ENCODE measurements at regions not wholly inside any gene's neighbourhood (a gene's known extent, or its start where the extent isn't known, plus 50 kb on each side); places are given as distances from the start of the nearest gene placed in this dataset.

DNA sequence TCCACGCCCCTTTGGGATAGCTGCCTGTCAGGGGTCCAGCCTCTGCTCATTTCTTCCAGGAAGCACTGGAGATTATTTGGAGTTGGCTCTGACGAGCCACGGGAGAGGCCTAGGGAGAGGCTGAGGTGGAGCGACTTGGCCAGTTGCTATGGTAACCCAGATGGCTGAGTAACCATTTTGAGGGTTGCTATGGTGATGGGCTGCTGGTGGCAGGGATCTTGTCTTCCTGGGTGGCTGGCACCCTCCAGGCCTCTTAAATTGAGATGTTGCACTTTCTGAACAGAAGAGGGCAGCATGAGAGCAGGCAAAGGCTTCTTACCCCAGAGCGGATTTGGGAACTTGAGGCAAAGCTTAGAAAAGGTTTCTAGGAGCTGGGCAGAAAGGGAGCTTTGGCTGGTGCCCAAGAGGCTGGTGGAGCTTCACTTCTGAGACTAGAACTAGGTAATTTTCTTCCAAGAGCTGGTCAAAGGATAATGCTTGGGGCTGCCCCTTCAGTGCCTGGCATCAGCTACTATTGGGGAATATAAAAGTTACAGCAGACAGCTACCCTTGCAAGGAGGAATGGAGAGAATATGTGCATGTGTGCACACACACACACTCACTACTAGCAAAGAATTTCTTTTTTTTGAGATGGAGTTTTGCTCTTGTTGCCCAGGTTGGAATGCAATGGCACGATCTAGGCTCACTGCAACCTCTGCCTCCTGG, 72.5 kb downstream of the NDUFS5 start:
- 7% methylated on average over 6 of the region's 6 CpGs for WGBS (ENCODE audit: insufficient coverage, low coverage, missing lambda C conversion rate)
- intact Hi-C loops (cut with micrococcal nuclease): loop anchor here (1.0 kb wide), 2 partner anchors 160 to 441 kb away; no protein-coding TSS in a partner anchor
- H2AFZ ChIP-seq (ENCODE audit: low read depth, low read length): no peak overlapping the region
- in situ Hi-C loops (cut with MboI): loop anchor here (5.0 kb wide), 1 partner anchor 439 kb away; no protein-coding TSS in a partner anchor
- ChIA-PET CTCF (ENCODE audit: low intra/inter-chr PET ratio) (interaction anchor here (0.6 to 3.2 kb wide), 7 partner anchors 29 to 621 kb away, joined by 3 to 22 read pairs (median 6); no protein-coding TSS in a partner anchor), POLR2A (interaction anchor here (0.7 to 1.8 kb wide), 6 partner anchors 9 to 160 kb away, joined by 3 to 6 read pairs (median 4); no protein-coding TSS in a partner anchor)
- H3K4me2 ChIP-seq (ENCODE audit: insufficient read depth, low read length): no peak overlapping the region
- H4K20me1 ChIP-seq (replicated peaks; ENCODE audit: control insufficient read depth, insufficient read depth, low read length): no peaks in the 10 kb centered on the region
- peak; percentile 83 for ATAC-seq
- FAIRE-seq: peak; percentile 74
- peak; percentile 80 to 83 (median 83) for DNase-seq (ENCODE audit: extremely low read depth in 1 of 4, low spot score in 3 of 4)
- no peaks in the 10 kb centered on the region for H3K9me3 ChIP-seq (replicated peaks; ENCODE audit: control insufficient read depth, insufficient read depth, low read depth, low read length)
- BruUV-seq (replicated peaks): no TSS peak
- peaks cover 0 to 10% of the 10 kb centered on the region in 2 experiments; a peak in 3 of 5 replicates for H3K4me1 ChIP-seq (replicated peaks in 1 of 2; ENCODE audit: control insufficient read depth in 2 of 2, insufficient read depth in 2 of 2, low read length in 2 of 2)
- no peak overlapping the region for H3K9ac ChIP-seq (ENCODE audit: insufficient read depth in 1 of 2, low read depth in 2 of 2, low read length in 2 of 2)
- no peaks in the 10 kb centered on the region for H3K9me1 ChIP-seq (ENCODE audit: control insufficient read depth, insufficient read depth, low read length)
- H3K36me3 ChIP-seq (ENCODE audit: control insufficient read depth, insufficient read depth, low read length): no peaks in the 10 kb centered on the region
- H3K4me3 ChIP-seq: no peak overlapping the region
- no peaks in the 10 kb centered on the region for H3K79me2 ChIP-seq (ENCODE audit: control insufficient read depth, insufficient read depth, low read length)
- no peaks in the 10 kb centered on the region for H3K27me3 ChIP-seq (ENCODE audit: control insufficient read depth in 2 of 2, insufficient read depth in 2 of 2, low read length in 2 of 2)
- H3K27ac ChIP-seq (ENCODE audit: extremely low read depth, low read depth, low read length): no peak overlapping the region
- TF ChIP-seq, protein P1, sequence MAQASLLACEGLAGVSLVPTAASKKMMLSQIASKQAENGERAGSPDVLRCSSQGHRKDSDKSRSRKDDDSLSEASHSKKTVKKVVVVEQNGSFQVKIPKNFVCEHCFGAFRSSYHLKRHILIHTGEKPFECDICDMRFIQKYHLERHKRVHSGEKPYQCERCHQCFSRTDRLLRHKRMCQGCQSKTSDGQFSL (CRISPR knock-in tag; IDR thresholded peaks at IDR 0.05): no peak
- TF ChIP-seq, protein P1 (tag; IDR thresholded peaks at IDR 0.05): no peak
- TF ChIP-seq, protein P2, sequence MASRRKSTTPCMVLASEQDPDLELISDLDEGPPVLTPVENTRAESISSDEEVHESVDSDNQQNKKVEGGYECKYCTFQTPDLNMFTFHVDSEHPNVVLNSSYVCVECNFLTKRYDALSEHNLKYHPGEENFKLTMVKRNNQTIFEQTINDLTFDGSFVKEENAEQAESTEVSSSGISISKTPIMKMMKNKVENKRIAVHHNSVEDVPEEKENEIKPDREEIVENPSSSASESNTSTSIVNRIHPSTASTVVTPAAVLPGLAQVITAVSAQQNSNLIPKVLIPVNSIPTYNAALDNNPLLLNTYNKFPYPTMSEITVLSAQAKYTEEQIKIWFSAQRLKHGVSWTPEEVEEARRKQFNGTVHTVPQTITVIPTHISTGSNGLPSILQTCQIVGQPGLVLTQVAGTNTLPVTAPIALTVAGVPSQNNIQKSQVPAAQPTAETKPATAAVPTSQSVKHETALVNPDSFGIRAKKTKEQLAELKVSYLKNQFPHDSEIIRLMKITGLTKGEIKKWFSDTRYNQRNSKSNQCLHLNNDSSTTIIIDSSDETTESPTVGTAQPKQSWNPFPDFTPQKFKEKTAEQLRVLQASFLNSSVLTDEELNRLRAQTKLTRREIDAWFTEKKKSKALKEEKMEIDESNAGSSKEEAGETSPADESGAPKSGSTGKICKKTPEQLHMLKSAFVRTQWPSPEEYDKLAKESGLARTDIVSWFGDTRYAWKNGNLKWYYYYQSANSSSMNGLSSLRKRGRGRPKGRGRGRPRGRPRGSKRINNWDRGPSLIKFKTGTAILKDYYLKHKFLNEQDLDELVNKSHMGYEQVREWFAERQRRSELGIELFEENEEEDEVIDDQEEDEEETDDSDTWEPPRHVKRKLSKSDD (conservative IDR thresholded peaks at IDR 0.05; ENCODE audit: low read length): 0 out of 2 replicates have a peak, but pooled peaks have one; percentile 65
- TF ChIP-seq MYNN (IDR thresholded peaks at IDR 0.05): peak; percentile 61; the same call in 1 of the 2 replicates
- no peak for TF ChIP-seq MYNN (CRISPR knock-in tag; IDR thresholded peaks at IDR 0.05)
- TF ChIP-seq, protein P3, sequence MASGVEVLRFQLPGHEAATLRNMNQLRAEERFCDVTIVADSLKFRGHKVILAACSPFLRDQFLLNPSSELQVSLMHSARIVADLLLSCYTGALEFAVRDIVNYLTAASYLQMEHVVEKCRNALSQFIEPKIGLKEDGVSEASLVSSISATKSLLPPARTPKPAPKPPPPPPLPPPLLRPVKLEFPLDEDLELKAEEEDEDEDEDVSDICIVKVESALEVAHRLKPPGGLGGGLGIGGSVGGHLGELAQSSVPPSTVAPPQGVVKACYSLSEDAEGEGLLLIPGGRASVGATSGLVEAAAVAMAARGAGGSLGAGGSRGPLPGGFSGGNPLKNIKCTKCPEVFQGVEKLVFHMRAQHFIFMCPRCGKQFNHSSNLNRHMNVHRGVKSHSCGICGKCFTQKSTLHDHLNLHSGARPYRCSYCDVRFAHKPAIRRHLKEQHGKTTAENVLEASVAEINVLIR (CRISPR knock-in tag; IDR thresholded peaks at IDR 0.05): no peak
- TF ChIP-seq BMI1 (IDR thresholded peaks at IDR 0.05; ENCODE audit: low read length): peak; percentile 84
- no peak for TF ChIP-seq STAT5A (IDR thresholded peaks at IDR 0.05; ENCODE audit: borderline replicate concordance, low read length)
- peak; percentile 39; the same call in 1 of the 2 replicates for TF ChIP-seq XRCC5 (IDR thresholded peaks at IDR 0.05; ENCODE audit: low read depth, low read length)
